ENCODE measurements at regions not wholly inside any gene's neighbourhood (a gene's known extent, or its start where the extent isn't known, plus 50 kb on each side); places are given as distances from the start of the nearest gene placed in this dataset.

DNA sequence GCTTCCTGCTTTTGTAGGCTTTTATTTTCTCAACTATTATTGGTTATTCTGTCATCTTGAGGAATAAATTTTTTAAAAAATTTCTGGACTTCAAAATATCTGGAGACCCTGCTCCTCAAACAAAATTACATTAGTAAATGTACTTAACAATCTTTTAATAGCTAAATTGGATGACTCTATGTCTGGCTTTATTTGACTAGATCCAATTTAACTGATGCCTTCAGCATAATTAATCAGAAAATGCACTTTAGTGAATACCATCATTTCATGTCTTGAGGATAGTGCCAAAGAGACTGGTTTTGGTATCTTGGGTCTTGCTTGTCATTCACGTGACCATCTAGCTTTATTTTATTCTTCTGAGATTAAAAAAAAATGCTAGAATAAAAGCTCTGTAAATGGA lies 1301.2 kb downstream of the JRKL start:
- TF ChIP-seq, protein P1, sequence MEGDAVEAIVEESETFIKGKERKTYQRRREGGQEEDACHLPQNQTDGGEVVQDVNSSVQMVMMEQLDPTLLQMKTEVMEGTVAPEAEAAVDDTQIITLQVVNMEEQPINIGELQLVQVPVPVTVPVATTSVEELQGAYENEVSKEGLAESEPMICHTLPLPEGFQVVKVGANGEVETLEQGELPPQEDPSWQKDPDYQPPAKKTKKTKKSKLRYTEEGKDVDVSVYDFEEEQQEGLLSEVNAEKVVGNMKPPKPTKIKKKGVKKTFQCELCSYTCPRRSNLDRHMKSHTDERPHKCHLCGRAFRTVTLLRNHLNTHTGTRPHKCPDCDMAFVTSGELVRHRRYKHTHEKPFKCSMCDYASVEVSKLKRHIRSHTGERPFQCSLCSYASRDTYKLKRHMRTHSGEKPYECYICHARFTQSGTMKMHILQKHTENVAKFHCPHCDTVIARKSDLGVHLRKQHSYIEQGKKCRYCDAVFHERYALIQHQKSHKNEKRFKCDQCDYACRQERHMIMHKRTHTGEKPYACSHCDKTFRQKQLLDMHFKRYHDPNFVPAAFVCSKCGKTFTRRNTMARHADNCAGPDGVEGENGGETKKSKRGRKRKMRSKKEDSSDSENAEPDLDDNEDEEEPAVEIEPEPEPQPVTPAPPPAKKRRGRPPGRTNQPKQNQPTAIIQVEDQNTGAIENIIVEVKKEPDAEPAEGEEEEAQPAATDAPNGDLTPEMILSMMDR (IDR thresholded peaks at IDR 0.05): no peak
- no peak for TF ChIP-seq EZH2 (IDR thresholded peaks at IDR 0.05; ENCODE audit: borderline replicate concordance, insufficient read depth, low read depth, low read length, poor library complexity, severe bottlenecking)
